Type B pancreatic cell (in vitro differentiated cells): ENCODE measurements at regions not wholly inside any gene's neighbourhood (a gene's known extent, or its start where the extent isn't known, plus 50 kb on each side); places are given as distances from the start of the nearest gene placed in this dataset.

ENCODE experiments used
- DNase-seq: peaks from one replicate; pipeline ENCODE4 v3.0.0; 2021; ENCODE audit warnings: mixed read lengths; ENCODE audit not compliant: unreplicated experiment; ENCODE audit errors: extremely low spot score
- H3K27ac Mint-ChIP-seq: 2 replicates; pipeline ENCODE4 v1.8.0; 2021; ENCODE audit warnings: mild to moderate bottlenecking, mixed read lengths
- H3K27me3 Mint-ChIP-seq: 2 replicates; pipeline ENCODE4 v1.8.0; 2021; ENCODE audit warnings: mixed read lengths
- H3K36me3 Mint-ChIP-seq: 2 replicates; pipeline ENCODE4 v1.8.0; 2021; ENCODE audit warnings: mixed read lengths
- H3K4me1 Mint-ChIP-seq: one replicate; pipeline ENCODE4 v1.8.0; 2021; ENCODE audit warnings: mixed read lengths; ENCODE audit not compliant: unreplicated experiment
- H3K4me3 Mint-ChIP-seq: 2 replicates; pipeline ENCODE4 v1.8.0; 2021; ENCODE audit warnings: mild to moderate bottlenecking, mixed read lengths
- H3K9me3 Mint-ChIP-seq: 2 replicates; pipeline ENCODE4 v1.8.0; 2021; ENCODE audit warnings: mixed read lengths
- CTCF ChIP-seq: fragments of 200-600 bp; sonication (generic); conservative IDR thresholded peaks from 2 replicates; pipeline ENCODE4 v1.5.0; 2021; ENCODE audit warnings: antibody characterized with exemption, mild to moderate bottlenecking

DNA sequence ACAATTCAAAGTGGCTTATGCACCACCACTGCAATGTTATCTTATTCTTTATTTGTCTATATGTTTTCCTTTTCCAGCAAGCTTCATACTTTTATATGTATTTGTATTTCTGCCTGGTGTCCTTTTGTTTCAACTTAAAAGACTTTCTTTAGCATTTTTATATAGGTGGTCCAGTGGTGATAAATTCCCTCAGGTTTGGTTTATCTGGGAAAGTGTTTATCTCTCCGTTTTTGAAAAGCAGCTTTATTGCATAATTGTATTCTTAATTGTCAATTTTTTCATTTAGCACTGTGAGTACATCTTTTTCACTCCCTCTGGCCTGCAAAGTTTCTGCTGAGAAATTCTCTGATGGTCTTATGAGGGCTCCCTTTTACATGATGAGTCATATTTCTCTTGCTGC, 479.0 kb upstream of the GRID2 start:
- no peak for TF ChIP-seq CTCF
- Mint-ChIP-seq H3K4me3 (no peak overlapping the region), H3K27me3 (peaks cover 4% of the 10 kb centered on the region), H3K9me3 (peaks cover 26% of the 10 kb centered on the region), H3K36me3 (peaks cover 5% of the 10 kb centered on the region), H3K27ac (no peak overlapping the region), H3K4me1 (no peaks in the 10 kb centered on the region)
- DNase-seq, result no peak

GRCh38 chr4:91826186-91826585, 477.6 kb upstream of the GRID2 start:
- no peak for DNase-seq
- TF ChIP-seq CTCF, result no peak
- peaks cover 26% of the 10 kb centered on the region for H3K9me3 Mint-ChIP-seq
- H3K36me3 Mint-ChIP-seq, result peaks cover 5% of the 10 kb centered on the region
- no peak overlapping the region for H3K27ac Mint-ChIP-seq
- H3K4me1 Mint-ChIP-seq, result no peaks in the 10 kb centered on the region
- no peak overlapping the region for H3K4me3 Mint-ChIP-seq
- H3K27me3 Mint-ChIP-seq, result peaks cover 4% of the 10 kb centered on the region

- Mint-ChIP-seq H3K4me3 (no peak overlapping the region), H3K27me3 (peaks cover 4% of the 10 kb centered on the region), H3K27ac (no peak overlapping the region), H3K4me1 (no peaks in the 10 kb centered on the region), H3K36me3 (peaks cover 5% of the 10 kb centered on the region), H3K9me3 (peaks cover 25% of the 10 kb centered on the region)
- no peak for DNase-seq
- no peak for TF ChIP-seq CTCF
These were observed 475.9 kb upstream of the GRID2 start for GRCh38 chr4:91827914-91828313.

- Mint-ChIP-seq H3K27ac (no peak overlapping the region), H3K27me3 (peaks cover 11% of the 10 kb centered on the region), H3K9me3 (peaks cover 33% of the 10 kb centered on the region), H3K4me1 (no peaks in the 10 kb centered on the region), H3K36me3 (peaks cover 5% of the 10 kb centered on the region), H3K4me3 (no peak overlapping the region)
- no peak for TF ChIP-seq CTCF
- DNase-seq, result no peak
These were observed 474.2 kb upstream of the GRID2 start for GRCh38 chr4:91829531-91829930.

GRCh38 chr4:91830681-91831395, 472.9 kb upstream of the GRID2 start:
- Mint-ChIP-seq H3K9me3 (peaks cover 27% of the 10 kb centered on the region), H3K27me3 (peaks cover 14% of the 10 kb centered on the region), H3K36me3 (peaks cover 6% of the 10 kb centered on the region), H3K27ac (no peak overlapping the region), H3K4me3 (no peak overlapping the region), H3K4me1 (no peaks in the 10 kb centered on the region)
- no peak for DNase-seq
- no peak for TF ChIP-seq CTCF

DNA sequence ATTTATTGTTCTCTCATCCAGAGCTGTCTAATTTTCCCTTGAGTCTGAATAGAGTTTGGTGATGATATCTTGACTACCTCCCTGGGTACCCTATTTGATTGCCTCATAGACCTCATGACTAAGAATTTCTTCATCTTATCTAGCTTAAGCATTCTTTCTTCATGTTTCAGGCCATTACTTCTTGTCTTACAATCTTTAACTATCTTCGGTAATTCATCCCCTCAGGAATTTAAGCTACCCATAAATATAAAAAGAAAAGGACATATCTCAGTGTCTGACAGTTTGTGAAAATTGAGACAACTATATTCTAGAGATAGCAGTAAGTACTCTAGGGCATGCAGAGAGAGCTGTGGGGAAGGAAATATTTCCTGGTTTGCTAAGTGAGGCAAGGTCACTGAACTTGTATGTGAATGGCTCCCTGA, 466.1 kb upstream of the GRID2 start:
- H3K27me3 Mint-ChIP-seq, result peaks cover 25% of the 10 kb centered on the region
- H3K4me1 Mint-ChIP-seq, result peaks cover 9% of the 10 kb centered on the region
- DNase-seq, result no peak
- peaks cover 6% of the 10 kb centered on the region for H3K36me3 Mint-ChIP-seq
- H3K27ac Mint-ChIP-seq, result no peak overlapping the region
- TF ChIP-seq CTCF, result no peak
- peaks cover 18% of the 10 kb centered on the region for H3K9me3 Mint-ChIP-seq
- H3K4me3 Mint-ChIP-seq, result no peak overlapping the region
